Transverse colon (tissue), 4 donors: ENCODE measurements at regions not wholly inside any gene's neighbourhood (a gene's known extent, or its start where the extent isn't known, plus 50 kb on each side); places are given as distances from the start of the nearest gene placed in this dataset.
A peak's percentile ranks its signal among the peaks of the same experiment; 100 is the strongest.

Experiments used
- DNase-seq: peaks from one replicate; pipeline ENCODE4 v3.0.0-alpha.2; 2019
- H3K27ac ChIP-seq, 4 donors: fragments of 200-600 bp; sonication (generic); 2 replicates each; pipeline ENCODE4 v1.5.1; 2016 to 2018; ENCODE audit warnings: inconsistent platforms in 4 of 4
- H3K27me3 ChIP-seq: fragments of 200-600 bp; sonication (generic); 2 replicates; pipeline ENCODE4 v1.5.1; 2017; ENCODE audit warnings: inconsistent platforms
- H3K36me3 ChIP-seq, 4 donors: fragments of 200-600 bp; sonication (generic); 2 replicates each; pipeline ENCODE4 v1.5.1; 2017 to 2019; ENCODE audit warnings: inconsistent platforms in 4 of 4
- H3K4me1 ChIP-seq, 4 donors: fragments of 200-600 bp; sonication (generic); 2 replicates each; pipeline ENCODE4 v1.5.1; 2017 to 2020; ENCODE audit warnings: inconsistent platforms in 4 of 4
- H3K4me3 ChIP-seq, 4 donors: fragments of 200-600 bp; sonication (generic); 1 replicate in 1 of 4; 2 replicates in 3 of 4; pipeline versions ENCODE4 v1.5.1 to v1.6.1; 2017 to 2019; ENCODE audit warnings: inconsistent platforms in 4 of 4
- H3K9me3 ChIP-seq, 2 donors: fragments of 200-600 bp; sonication (generic); 2 replicates each; pipeline ENCODE4 v1.5.1; 2017 to 2019; ENCODE audit warnings: inconsistent platforms in 2 of 2
- CTCF ChIP-seq, 5 experiments: fragments of 200-600 bp in 3 of 5; fragments of 450-650 bp in 2 of 5; sonication (generic) in 3 of 5; IDR thresholded peaks; 1 replicate in 2 of 5; 2 replicates in 3 of 5; pipeline ENCODE4 v1.5.1; 2016 to 2017; ENCODE audit warnings: antibody characterized with exemption in 5 of 5, inconsistent platforms in 3 of 5, mild to moderate bottlenecking in 2 of 5, moderate library complexity in 1 of 5
- EP300 ChIP-seq: sonication (generic); formaldehyde crosslinking; IDR thresholded peaks from one replicate; pipeline ENCODE4 v1.6.1; 2017; ENCODE audit warnings: antibody characterized with exemption, low read depth
- POLR2A ChIP-seq: fragments of 450-650 bp; IDR thresholded peaks from one replicate; pipeline ENCODE4 v1.6.1; 2016; ENCODE audit warnings: antibody characterized with exemption, mild to moderate bottlenecking, moderate library complexity
- POLR2AphosphoS5 ChIP-seq, 3 donors: sonication (generic); formaldehyde crosslinking; IDR thresholded peaks; one replicate each; pipeline ENCODE4 v1.6.1; 2016; ENCODE audit warnings: antibody characterized with exemption in 3 of 3
- WGBS, 2 donors: methylation state at CpG; one replicate each; pipeline ENCODE4 v1.1.5; 2018; ENCODE audit warnings: low coverage in 1 of 2; 5-methylcytosine and 5-hydroxymethylcytosine counted together
- in situ Hi-C, 4 donors: fragments of 200-750 bp; cut with MboI; loops; one replicate each; pipeline versions ENCODE4 v1.15.0 to v1.15.1; 2017; ENCODE audit warnings: low sequenced_read_pairs in 3 of 4, low pct_ligation_motif_present in 1 of 4, low pct_unique_long_range_greater_than_20kb in 1 of 4
- intact Hi-C: fragments of 100-400 bp; cut with DNase I; formaldehyde crosslinking; loops from one replicate; pipeline ENCODE4 v1.15.1; 2023; ENCODE audit warnings: low total_unique reads

GRCh38 chr12:88273875-88274274 lies 131.8 kb downstream of the TMTC3 start:
- no peak overlapping the region for H3K27ac ChIP-seq
- H3K9me3 ChIP-seq, result no peaks in the 10 kb centered on the region
- WGBS, 2 donors, result 57% methylated on average over 2 of the region's 2 CpGs; no CpG with 5 or more reads in 1 of the 2 donors
- H3K4me3 ChIP-seq, result no peak overlapping the region
- H3K36me3 ChIP-seq, result no peaks in the 10 kb centered on the region
- no peaks in the 10 kb centered on the region for H3K27me3 ChIP-seq
- in situ Hi-C loops (no loop called here), intact Hi-C loops (no loop called here)
- TF ChIP-seq CTCF (IDR thresholded peaks at IDR 0.05) (no peak), EP300 (no peak), POLR2A (no peak), POLR2AphosphoS5 (IDR thresholded peaks at IDR 0.05) (no peak)
- H3K4me1 ChIP-seq, result no peaks in the 10 kb centered on the region
- DNase-seq, result no peak

GRCh38 chr12:88291498-88292131 lies 149.5 kb downstream of the TMTC3 start:
- in situ Hi-C loops, result no loop called here
- 84 to 86% methylated on average over 3 of the region's 3 CpGs for WGBS, 2 donors
- H3K27me3 ChIP-seq, result no peaks in the 10 kb centered on the region

GRCh38 chr12:88298014-88298682 lies 156.0 kb downstream of the TMTC3 start:
- Histone ChIP-seq H3K4me3 (no peak overlapping the region), H3K27ac (no peak overlapping the region), H3K36me3 (no peaks in the 10 kb centered on the region), H3K9me3 (no peaks in the 10 kb centered on the region), H3K4me1 (no peaks in the 10 kb centered on the region), H3K27me3 (no peaks in the 10 kb centered on the region)
- intact Hi-C loops, result loop anchor here (2.0 kb wide), 1 partner anchor 37 kb away; no protein-coding TSS in a partner anchor
- TF ChIP-seq POLR2A (no peak), CTCF (IDR thresholded peaks at IDR 0.05) (no peak), EP300 (no peak), POLR2AphosphoS5 (IDR thresholded peaks at IDR 0.05) (no peak)
- in situ Hi-C loops, result no loop called here
- no peak for DNase-seq

More at GRCh38 chr12:88291498-88292131, 149.5 kb downstream of the TMTC3 start:
- Histone ChIP-seq H3K9me3 (no peaks in the 10 kb centered on the region), H3K4me3 (no peak overlapping the region), H3K27ac (peak overlapping the region in 1 of 4 donors; percentile 27), H3K36me3 (no peaks in the 10 kb centered on the region), H3K4me1 (peaks cover 0 to 3% (median 0%) of the 10 kb centered on the region in 4 donors)
- intact Hi-C loops, result no loop called here
- DNase-seq, result no peak
- TF ChIP-seq POLR2AphosphoS5 (IDR thresholded peaks at IDR 0.05) (peak in 1 of 3 donors; percentile 38), EP300 (no peak)

GRCh38 chr12:88298761-88299242 lies 156.7 kb downstream of the TMTC3 start:
- Histone ChIP-seq H3K9me3 (no peaks in the 10 kb centered on the region), H3K36me3 (no peaks in the 10 kb centered on the region), H3K4me1 (no peaks in the 10 kb centered on the region), H3K27me3 (no peaks in the 10 kb centered on the region), H3K27ac (no peak overlapping the region), H3K4me3 (no peak overlapping the region)
- intact Hi-C loops, result loop anchor here (2.0 kb wide), 1 partner anchor 36 kb away; no protein-coding TSS in a partner anchor
- WGBS, 2 donors, result 83 to 88% methylated on average over 4 of the region's 4 CpGs
- DNase-seq, result no peak
- no peak for TF ChIP-seq POLR2A
- no peak for TF ChIP-seq CTCF (IDR thresholded peaks at IDR 0.05)
- no peak for TF ChIP-seq POLR2AphosphoS5 (IDR thresholded peaks at IDR 0.05)
- TF ChIP-seq EP300, result no peak
- in situ Hi-C loops, result no loop called here
